ENCODE measurements at regions not wholly inside any gene's neighbourhood (a gene's known extent, or its start where the extent isn't known, plus 50 kb on each side); places are given as distances from the start of the nearest gene placed in this dataset.

DNA sequence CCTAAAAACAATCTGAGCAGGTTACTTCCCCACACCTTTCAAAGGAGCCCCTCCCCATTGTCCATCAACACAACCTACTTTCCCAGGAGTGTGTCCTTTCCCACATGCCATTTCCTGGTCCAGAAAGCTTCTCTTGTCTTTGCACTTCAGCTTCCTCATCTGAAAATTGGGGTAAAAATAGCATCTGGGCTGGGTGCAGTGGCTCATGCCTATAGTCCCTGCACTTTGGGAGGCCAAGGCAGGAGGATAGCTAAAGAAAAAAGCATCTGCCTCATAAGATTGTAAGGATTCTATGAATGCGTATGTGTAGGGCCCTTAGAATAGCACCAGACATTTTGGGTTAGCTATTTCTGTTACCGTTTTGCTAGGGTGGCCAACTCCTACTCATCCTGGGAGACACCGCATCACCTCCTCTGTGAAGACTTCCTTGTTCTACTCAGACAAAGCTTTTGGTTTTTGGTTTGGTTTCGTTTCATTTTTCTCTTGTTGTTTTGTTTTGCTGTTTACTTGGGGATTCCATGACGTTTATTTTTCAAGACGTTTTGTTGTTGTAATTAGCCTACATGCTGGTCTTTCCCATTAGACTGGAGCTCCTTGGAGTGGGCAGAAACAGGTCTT is 224.4 kb upstream of the TLE3 start:
- Histone ChIP-seq H4K20me1 (replicated peaks in 1 of 2; ENCODE audit: control insufficient read depth in 1 of 2, insufficient read depth in 2 of 2, low read length in 2 of 2) (no peaks in the 10 kb centered on the region), H2BK15ac (ENCODE audit: low read length) (no peak overlapping the region), H3K56ac (replicated peaks; ENCODE audit: insufficient read length, low read depth, low read length) (no peak overlapping the region), H2AFZ (ENCODE audit: low read length) (no peak overlapping the region), H2BK12ac (ENCODE audit: low read depth, low read length) (no peak overlapping the region), H2BK120ac (replicated peaks; ENCODE audit: low read depth, low read length) (no peak overlapping the region), H4K8ac (ENCODE audit: extremely low read depth, insufficient read depth, low read length) (no peak overlapping the region), H3K79me1 (ENCODE audit: low read depth, low read length) (no peaks in the 10 kb centered on the region), H2BK20ac (ENCODE audit: low read length) (no peak overlapping the region), H4K91ac (replicated peaks; ENCODE audit: insufficient read length, low read length) (no peak overlapping the region), H3K9ac (replicated peaks in 1 of 4; ENCODE audit: extremely low read depth in 1 of 4, low read depth in 3 of 4, low read length in 3 of 4) (no peak overlapping the region), H3K4me3 (ENCODE audit: extremely low read depth in 1 of 4, insufficient read depth in 2 of 4, low read depth in 3 of 4, low read length in 4 of 4) (no peak overlapping the region), H3K4ac (replicated peaks; ENCODE audit: insufficient read length, low read depth, low read length) (no peak overlapping the region), H3K27ac (ENCODE audit: low read depth, low read length) (no peak overlapping the region), H3K23me2 (ENCODE audit: low read depth, low read length) (no peaks in the 10 kb centered on the region), H3K18ac (ENCODE audit: extremely low read depth, low read length) (no peak overlapping the region), H3K4me2 (ENCODE audit: insufficient read depth in 1 of 2, low read depth in 2 of 2, low read length in 2 of 2) (no peak overlapping the region), H2AK5ac (ENCODE audit: low read depth, low read length) (no peak overlapping the region), H3K27me3 (replicated peaks in 1 of 4; ENCODE audit: control insufficient read depth in 3 of 4, extremely low read depth in 1 of 4, insufficient read depth in 3 of 4, low read length in 3 of 4) (no peaks in the 10 kb centered on the region), H2BK5ac (ENCODE audit: low read depth, low read length) (no peak overlapping the region), H3K36me3 (ENCODE audit: control insufficient read depth in 2 of 4, insufficient read depth in 4 of 4, low read length in 3 of 4) (no peaks in the 10 kb centered on the region), H4K5ac (ENCODE audit: insufficient read length, low read depth, low read length) (no peak overlapping the region), H3K79me2 (ENCODE audit: control insufficient read depth in 1 of 2, insufficient read depth in 2 of 2, low read length in 2 of 2) (no peaks in the 10 kb centered on the region), H3K23ac (ENCODE audit: insufficient read length) (no peak overlapping the region), H3K4me1 (replicated peaks in 1 of 4; ENCODE audit: control insufficient read depth in 3 of 4, insufficient read depth in 4 of 4, low read length in 3 of 4) (peaks cover 0 to 6% (median 0%) of the 10 kb centered on the region in 4 experiments; a peak in 2 of 7 replicates), H3K14ac (ENCODE audit: insufficient read length) (no peak overlapping the region), H3K9me3 (ENCODE audit: insufficient read depth in 2 of 2, low read depth in 1 of 2, low read length in 1 of 2) (no peaks in the 10 kb centered on the region)
- DNase-seq (ENCODE audit: low read depth in 1 of 2, low spot score in 2 of 2), result no peak
- POLR2A ChIA-PET (ENCODE audit: partially characterized antibody), result no interaction called here
- WGBS, 2 experiments (ENCODE audit: extremely low coverage in 1 of 2, insufficient coverage in 1 of 2, insufficient read length in 1 of 2, insufficient replicate concordance in 2 of 2, low coverage in 1 of 2, low lambda C conversion rate in 2 of 2, missing lambda C conversion rate in 1 of 2), result 93% methylated on average over 6 of the region's 6 CpGs; no CpG with 5 or more reads in 1 of the 2 experiments
- no peak for FAIRE-seq
- CTCF ChIA-PET (ENCODE audit: partially characterized antibody), result interaction anchor here (0.6 to 2.1 kb wide), 2 partner anchors 40 to 166 kb away, joined by 4 read pairs; no protein-coding TSS in a partner anchor
- no peak for TF ChIP-seq JUN (IDR thresholded peaks at IDR 0.05; ENCODE audit: low read depth, low read length)
- no peak for TF ChIP-seq POU5F1 (IDR thresholded peaks at IDR 0.05; ENCODE audit: low read depth, low read length)
- TF ChIP-seq EZH2 (IDR thresholded peaks at IDR 0.05; ENCODE audit: low read depth, low read length, severe bottlenecking), result no peak
- TF ChIP-seq ZNF274 (IDR thresholded peaks at IDR 0.05; ENCODE audit: borderline replicate concordance, extremely low read depth, low read length), result no peak
- no peak for TF ChIP-seq CEBPB (IDR thresholded peaks at IDR 0.05; ENCODE audit: low read depth, low read length)
- TF ChIP-seq HDAC6 (IDR thresholded peaks at IDR 0.05; ENCODE audit: low read depth, low read length), result no peak
- no peak for TF ChIP-seq TAF7 (optimal IDR thresholded peaks at IDR 0.05; ENCODE audit: borderline replicate concordance, low read depth, low read length)
- no peak for TF ChIP-seq BRCA1 (IDR thresholded peaks at IDR 0.05; ENCODE audit: low read depth, low read length)
- TF ChIP-seq FOSL1 (IDR thresholded peaks at IDR 0.05; ENCODE audit: insufficient read depth, low read depth, low read length), result no peak
- no peak for TF ChIP-seq KDM1A (IDR thresholded peaks at IDR 0.05; ENCODE audit: borderline replicate concordance, low read length)
- no peak for TF ChIP-seq CBX5 (IDR thresholded peaks at IDR 0.05; ENCODE audit: low read depth, low read length)
- TF ChIP-seq TAF1 (IDR thresholded peaks at IDR 0.05; ENCODE audit: low read depth, low read length), result no peak
- no peak for TF ChIP-seq RNF2 (IDR thresholded peaks at IDR 0.05; ENCODE audit: borderline replicate concordance, low read depth, low read length, missing control alignments, poor library complexity, severe bottlenecking)
- TF ChIP-seq SAP30 (IDR thresholded peaks at IDR 0.05; ENCODE audit: insufficient read depth, insufficient replicate concordance, low read length), result no peak

Data from H1 (cell line).